SJCRH30 (cell line): ENCODE measurements at regions not wholly inside any gene's neighbourhood (a gene's known extent, or its start where the extent isn't known, plus 50 kb on each side); places are given as distances from the start of the nearest gene placed in this dataset.

Experiments used
- DNase-seq, 2 experiments: peaks; one replicate each; pipeline ENCODE4 v3.0.0-alpha.2; 2015 to 2020
- H3K27ac ChIP-seq: fragments of 250-450 bp; sonication (Bioruptor Pico); 2 replicates; pipeline ENCODE4 v1.5.1; 2020; ENCODE audit warnings: mild to moderate bottlenecking, moderate library complexity
- H3K27me3 ChIP-seq: fragments of 250-450 bp; sonication (Bioruptor Pico); 2 replicates; pipeline ENCODE4 v1.5.1; 2020; ENCODE audit warnings: mild to moderate bottlenecking, moderate library complexity
- H3K36me3 ChIP-seq: fragments of 250-450 bp; sonication (Bioruptor Pico); 2 replicates; pipeline ENCODE4 v1.5.1; 2020; ENCODE audit warnings: mild to moderate bottlenecking, moderate library complexity
- H3K4me1 ChIP-seq: fragments of 250-450 bp; sonication (Bioruptor Pico); 2 replicates; pipeline ENCODE4 v1.5.1; 2020; ENCODE audit warnings: mild to moderate bottlenecking, moderate library complexity
- H3K4me3 ChIP-seq: fragments of 250-450 bp; sonication (Bioruptor Pico); 2 replicates; pipeline ENCODE4 v1.5.1; 2020; ENCODE audit warnings: mild to moderate bottlenecking, moderate library complexity
- H3K9me3 ChIP-seq: fragments of 250-450 bp; sonication (Bioruptor Pico); replicated peaks from 2 replicates; pipeline ENCODE4 v1.5.1; 2020; ENCODE audit warnings: mild to moderate bottlenecking, moderate library complexity

GRCh38 chr12:107144441-107144840 is 51.1 kb upstream of the CRY1 start:
- Histone ChIP-seq H3K4me3 (no peak overlapping the region), H3K9me3 (no peaks in the 10 kb centered on the region), H3K27me3 (no peaks in the 10 kb centered on the region), H3K27ac (no peak overlapping the region), H3K36me3 (no peaks in the 10 kb centered on the region), H3K4me1 (no peaks in the 10 kb centered on the region)
- DNase-seq = no peak

DNA sequence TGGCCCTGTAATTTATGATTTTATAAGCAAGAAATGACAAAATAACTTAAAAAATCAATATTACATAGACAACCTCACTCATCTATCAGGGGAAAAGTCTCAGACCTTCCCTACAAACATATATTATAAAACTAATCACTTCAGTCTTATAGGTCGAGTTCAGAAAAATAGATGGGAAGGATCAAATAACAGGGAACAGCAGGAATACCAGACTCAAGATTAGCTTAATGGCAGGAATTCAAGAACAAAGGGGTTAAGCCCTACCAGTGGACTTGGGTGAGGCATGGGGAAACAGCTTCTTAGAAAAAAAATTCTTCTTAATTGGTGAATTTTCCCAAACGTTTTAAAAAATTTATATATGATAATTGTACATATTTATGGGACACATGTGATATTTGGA is 51.6 kb upstream of the CRY1 start:
- Histone ChIP-seq H3K27ac (no peak overlapping the region), H3K9me3 (no peaks in the 10 kb centered on the region), H3K27me3 (no peaks in the 10 kb centered on the region), H3K4me1 (no peaks in the 10 kb centered on the region), H3K4me3 (no peak overlapping the region), H3K36me3 (no peaks in the 10 kb centered on the region)
- DNase-seq = peak in 1 of 2 experiments; percentile 9

DNA sequence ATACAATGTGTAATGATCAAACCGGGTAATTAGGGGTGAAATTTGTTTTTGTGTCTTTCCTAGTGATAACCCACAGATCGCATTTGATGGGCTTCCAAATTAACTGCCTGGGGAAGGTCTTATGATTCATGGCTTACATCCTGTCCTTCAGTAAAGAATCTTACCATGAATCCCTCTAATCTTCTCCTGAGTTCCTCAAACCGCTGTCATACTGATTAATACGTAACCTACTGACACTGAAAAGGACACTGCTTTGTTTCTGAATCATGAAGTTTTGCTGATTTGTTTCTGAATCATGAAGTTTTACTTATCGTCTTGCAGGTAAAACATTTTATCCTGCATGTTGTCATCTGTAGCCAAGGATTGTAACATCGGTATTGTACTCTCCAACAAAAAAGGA is 52.0 kb upstream of the CRY1 start:
- Histone ChIP-seq H3K27ac (no peak overlapping the region), H3K9me3 (no peaks in the 10 kb centered on the region), H3K4me1 (no peaks in the 10 kb centered on the region), H3K4me3 (no peak overlapping the region), H3K36me3 (no peaks in the 10 kb centered on the region), H3K27me3 (no peaks in the 10 kb centered on the region)
- no peak for DNase-seq

- H3K27ac ChIP-seq = no peak overlapping the region
Measured at GRCh38 chr12:107148107-107148506, 54.8 kb upstream of the CRY1 start.

DNA sequence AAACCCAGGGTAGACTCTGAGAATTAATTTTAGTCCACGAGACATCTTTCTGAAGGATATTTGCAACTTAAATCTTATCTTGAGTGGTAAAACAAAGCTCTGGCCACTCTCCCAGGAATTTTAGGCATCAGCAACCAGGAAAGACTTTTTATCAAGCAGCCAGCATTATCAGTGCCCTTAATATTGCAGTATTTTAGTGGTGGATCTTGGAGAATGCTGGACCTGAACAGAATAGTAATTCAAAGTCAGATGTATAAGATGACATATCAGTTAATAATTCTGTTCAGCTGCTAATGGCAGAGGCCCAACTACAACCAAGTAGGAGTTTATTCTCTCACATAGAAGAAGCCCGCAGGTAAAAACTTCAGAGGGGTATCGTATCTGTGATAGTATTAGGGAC is 59.0 kb upstream of the CRY1 start:
- Histone ChIP-seq H3K4me3 (no peak overlapping the region), H3K9me3 (no peaks in the 10 kb centered on the region), H3K27ac (no peak overlapping the region), H3K36me3 (no peaks in the 10 kb centered on the region), H3K27me3 (no peaks in the 10 kb centered on the region), H3K4me1 (no peaks in the 10 kb centered on the region)
- no peak for DNase-seq

More at GRCh38 chr12:107148107-107148506, 54.8 kb upstream of the CRY1 start:
- Histone ChIP-seq H3K9me3 (no peaks in the 10 kb centered on the region), H3K4me3 (no peak overlapping the region), H3K27me3 (no peaks in the 10 kb centered on the region), H3K4me1 (no peaks in the 10 kb centered on the region), H3K36me3 (no peaks in the 10 kb centered on the region)
- DNase-seq = no peak

GRCh38 chr12:107159384-107159900 is 66.1 kb upstream of the CRY1 start:
- H3K36me3 ChIP-seq = no peaks in the 10 kb centered on the region
- H3K4me1 ChIP-seq = no peaks in the 10 kb centered on the region
- no peak overlapping the region for H3K27ac ChIP-seq
- H3K9me3 ChIP-seq = no peaks in the 10 kb centered on the region
- no peak for DNase-seq
- no peak overlapping the region for H3K4me3 ChIP-seq
- H3K27me3 ChIP-seq = no peaks in the 10 kb centered on the region

DNA sequence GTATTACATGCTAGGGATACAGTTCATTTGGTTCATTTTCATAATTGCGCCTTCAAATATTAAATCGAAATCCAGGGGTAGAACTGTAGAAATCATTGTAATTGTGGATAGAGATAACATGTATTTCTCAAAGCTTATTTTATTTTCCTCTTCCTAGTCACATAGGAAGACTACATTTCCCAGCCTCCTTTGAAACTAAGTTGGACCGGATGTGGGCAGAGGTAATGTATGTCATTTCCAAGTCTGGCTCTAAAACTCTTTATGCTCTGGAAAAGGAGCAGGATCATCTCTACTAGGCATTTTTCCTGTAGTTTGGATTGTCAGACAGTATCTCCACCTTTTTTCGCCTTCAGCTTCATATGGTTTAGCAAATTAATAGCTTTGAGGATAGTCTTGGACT is 70.1 kb upstream of the CRY1 start:
- Histone ChIP-seq H3K4me1 (no peaks in the 10 kb centered on the region), H3K9me3 (no peaks in the 10 kb centered on the region), H3K36me3 (no peaks in the 10 kb centered on the region), H3K27me3 (no peaks in the 10 kb centered on the region), H3K4me3 (no peak overlapping the region), H3K27ac (no peak overlapping the region)
- no peak for DNase-seq

- Histone ChIP-seq H3K36me3 (no peaks in the 10 kb centered on the region), H3K27ac (no peak overlapping the region), H3K9me3 (no peaks in the 10 kb centered on the region), H3K27me3 (no peaks in the 10 kb centered on the region), H3K4me1 (no peaks in the 10 kb centered on the region), H3K4me3 (no peak overlapping the region)
- DNase-seq = no peak
Measured at GRCh38 chr12:107164392-107164791, 71.0 kb upstream of the CRY1 start.

GRCh38 chr12:107165581-107165980 is 72.2 kb upstream of the CRY1 start:
- Histone ChIP-seq H3K36me3 (no peaks in the 10 kb centered on the region), H3K9me3 (no peaks in the 10 kb centered on the region), H3K27ac (no peak overlapping the region), H3K4me1 (no peaks in the 10 kb centered on the region), H3K4me3 (no peak overlapping the region), H3K27me3 (no peaks in the 10 kb centered on the region)
- no peak for DNase-seq

DNA sequence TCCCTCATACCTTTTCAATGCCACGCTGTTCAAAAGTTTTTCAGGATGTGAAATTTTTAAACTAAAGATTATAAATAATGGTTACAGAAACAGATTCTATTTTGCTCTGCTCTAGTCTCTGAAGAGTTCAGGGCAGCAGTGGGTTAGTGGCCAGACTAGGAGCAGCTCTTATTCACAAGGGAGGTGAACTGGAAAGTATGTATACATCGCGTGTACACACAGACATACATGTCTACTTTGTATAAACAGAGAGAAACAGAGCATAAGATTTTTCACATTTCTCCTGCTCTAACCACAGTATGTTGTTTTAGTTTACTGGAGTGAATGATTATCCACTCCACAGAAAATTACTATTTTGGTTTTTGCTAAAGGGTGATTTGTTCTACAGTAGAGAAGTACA is 74.4 kb upstream of the CRY1 start:
- Histone ChIP-seq H3K27ac (no peak overlapping the region), H3K9me3 (no peaks in the 10 kb centered on the region), H3K36me3 (no peaks in the 10 kb centered on the region), H3K4me1 (no peaks in the 10 kb centered on the region), H3K27me3 (no peaks in the 10 kb centered on the region), H3K4me3 (no peak overlapping the region)
- DNase-seq = no peak

DNA sequence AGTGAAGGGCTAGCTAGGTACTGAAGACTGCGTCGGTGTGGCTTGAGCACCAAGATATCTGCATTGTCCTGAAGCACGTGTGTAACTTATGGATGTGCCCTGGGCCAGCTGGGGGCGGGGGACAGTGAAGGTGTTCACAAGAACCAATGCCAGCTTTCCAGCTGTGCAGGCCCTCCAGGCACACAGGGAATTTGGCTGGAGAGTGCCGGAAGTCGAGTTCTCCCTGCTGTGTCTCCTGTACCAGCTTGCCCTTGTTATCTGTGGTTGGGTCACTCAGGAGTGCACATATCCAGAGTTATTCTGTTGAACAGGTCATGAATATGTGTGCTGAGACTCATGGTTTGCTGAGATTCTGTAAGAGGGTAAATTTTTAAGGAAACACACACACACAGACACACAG is 75.9 kb upstream of the CRY1 start:
- Histone ChIP-seq H3K27ac (no peak overlapping the region), H3K27me3 (no peaks in the 10 kb centered on the region), H3K4me1 (no peaks in the 10 kb centered on the region), H3K9me3 (no peaks in the 10 kb centered on the region), H3K4me3 (no peak overlapping the region), H3K36me3 (no peaks in the 10 kb centered on the region)
- DNase-seq = peak in 1 of 2 experiments; percentile 5

DNA sequence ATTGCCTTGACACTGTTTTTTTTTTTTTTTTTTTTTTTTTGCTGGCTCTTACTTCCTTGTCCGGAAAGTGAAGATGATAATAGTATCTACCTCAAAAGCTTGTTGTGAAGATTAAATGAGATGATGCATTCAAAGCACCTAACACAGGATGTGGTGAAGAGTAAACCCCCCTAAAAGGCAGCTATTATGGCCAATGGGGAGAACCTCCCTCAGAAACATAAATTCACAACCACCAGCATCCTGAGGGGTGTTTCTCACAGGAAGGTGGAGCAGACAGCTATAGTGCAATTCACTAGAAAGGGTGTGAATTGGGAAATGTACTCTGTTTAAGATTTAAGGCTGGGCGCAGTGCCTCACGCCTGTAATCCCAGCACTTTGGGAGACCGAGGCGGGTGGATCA is 85.4 kb upstream of the CRY1 start:
- Histone ChIP-seq H3K27ac (no peak overlapping the region), H3K36me3 (no peaks in the 10 kb centered on the region), H3K4me1 (no peaks in the 10 kb centered on the region), H3K9me3 (no peaks in the 10 kb centered on the region), H3K27me3 (no peaks in the 10 kb centered on the region), H3K4me3 (no peak overlapping the region)
- DNase-seq = no peak

DNA sequence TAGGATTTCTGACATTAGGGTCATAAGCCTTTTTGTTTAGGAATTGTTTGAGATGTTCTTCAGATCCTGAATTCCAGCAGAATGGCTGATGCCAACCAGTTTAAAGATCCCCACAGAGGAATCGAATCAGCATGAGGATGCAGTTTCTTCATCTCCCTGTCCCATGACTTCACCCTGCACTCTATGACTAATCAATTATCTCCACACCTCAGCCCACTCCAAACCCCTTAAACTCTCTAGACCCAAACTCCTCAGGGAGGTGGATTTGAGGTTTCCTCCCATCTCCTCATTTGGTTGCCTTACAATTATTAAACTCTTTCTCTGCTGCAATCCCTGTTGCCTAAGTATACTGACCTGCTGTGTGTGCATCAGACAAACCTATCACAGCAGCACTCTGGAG is 86.5 kb upstream of the CRY1 start:
- Histone ChIP-seq H3K27me3 (no peaks in the 10 kb centered on the region), H3K9me3 (no peaks in the 10 kb centered on the region), H3K4me1 (no peaks in the 10 kb centered on the region), H3K4me3 (no peak overlapping the region), H3K36me3 (no peaks in the 10 kb centered on the region), H3K27ac (no peak overlapping the region)
- DNase-seq = peak in 1 of 2 experiments; percentile 12

DNA sequence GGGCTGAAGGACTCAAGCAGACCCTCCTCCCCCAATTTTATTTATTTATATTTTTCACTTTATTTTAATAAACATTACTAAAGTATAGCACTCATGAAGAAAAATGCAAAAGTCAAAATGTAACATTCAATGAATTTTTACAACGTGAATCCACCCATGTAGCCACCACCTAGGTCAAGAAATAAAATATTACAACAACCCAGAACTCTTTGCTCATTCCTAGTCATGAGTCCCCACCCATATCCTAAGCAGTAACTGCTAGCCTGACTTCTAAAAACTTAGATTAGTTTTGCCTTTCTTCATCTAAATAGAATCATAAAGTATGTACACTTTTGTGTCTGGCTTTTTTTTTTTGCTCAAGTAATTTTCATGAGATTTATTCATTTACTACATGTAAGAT is 86.9 kb upstream of the CRY1 start:
- H3K27ac ChIP-seq = no peak overlapping the region
- DNase-seq = no peak
- no peaks in the 10 kb centered on the region for H3K9me3 ChIP-seq
- H3K4me1 ChIP-seq = no peaks in the 10 kb centered on the region
- no peak overlapping the region for H3K4me3 ChIP-seq
- no peaks in the 10 kb centered on the region for H3K36me3 ChIP-seq
- no peaks in the 10 kb centered on the region for H3K27me3 ChIP-seq

- H3K27me3 ChIP-seq = no peaks in the 10 kb centered on the region
- no peaks in the 10 kb centered on the region for H3K4me1 ChIP-seq
- no peak overlapping the region for H3K27ac ChIP-seq
- DNase-seq = no peak
- H3K36me3 ChIP-seq = no peaks in the 10 kb centered on the region
- no peak overlapping the region for H3K4me3 ChIP-seq
- no peaks in the 10 kb centered on the region for H3K9me3 ChIP-seq
Measured at GRCh38 chr12:107184359-107184930, 91.1 kb upstream of the CRY1 start.

DNA sequence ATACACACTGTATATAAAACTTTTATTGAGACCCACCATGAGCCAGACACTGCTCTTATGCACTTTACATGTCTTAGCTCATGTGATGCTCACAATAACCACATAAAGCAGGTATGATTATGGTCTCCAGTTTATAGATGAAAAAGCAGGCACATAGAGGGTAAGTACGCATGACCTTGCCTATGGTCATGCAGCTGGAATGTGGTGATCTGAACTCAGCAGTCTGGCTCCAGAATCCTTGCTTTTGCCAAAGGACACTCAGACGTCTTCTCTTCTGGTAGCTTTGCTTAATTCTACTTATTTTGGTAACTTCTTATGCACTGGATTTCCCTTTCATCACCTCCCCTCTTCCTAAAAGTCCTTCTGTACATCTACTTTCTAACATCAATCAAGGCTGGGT is 103.3 kb upstream of the CRY1 start:
- Histone ChIP-seq H3K4me1 (no peaks in the 10 kb centered on the region), H3K27ac (no peak overlapping the region), H3K36me3 (no peaks in the 10 kb centered on the region), H3K4me3 (no peak overlapping the region), H3K27me3 (no peaks in the 10 kb centered on the region), H3K9me3 (no peaks in the 10 kb centered on the region)
- DNase-seq = no peak
